HepG2 (cell line): ENCODE measurements at regions not wholly inside any gene's neighbourhood (a gene's known extent, or its start where the extent isn't known, plus 50 kb on each side); places are given as distances from the start of the nearest gene placed in this dataset.

ENCODE experiments used
- ATAC-seq: fragments of 200-7000 bp; cut with Tn5 transposase; 3 replicates; pipeline ENCODE4 v1.9.1; 2020; ENCODE audit warnings: mild to moderate bottlenecking, moderate library complexity
- BruUV-seq: library from RNA; stranded (reverse); fragments of 400-500 nt; replicated peaks from 2 replicates; lab custom pipeline; 2021; lab: Mats Ljungman, UMichigan
- CTCF ChIA-PET: fragments of 300-600 bp; formaldehyde crosslinking; extraction: SDS; loops from one replicate; lab custom pipeline; 2021; ENCODE audit warnings: low total read pairs, inconsistent platforms, low intra/inter-chr PET ratio; lab: Yijun Ruan, JAX
- POLR2A ChIA-PET: fragments of 350-600 bp; sonication (Branson Sonifier 250); formaldehyde crosslinking; loops from one replicate; lab custom pipeline; 2020; ENCODE audit warnings: antibody characterized with exemption, inconsistent platforms; lab: Yijun Ruan, JAX
- DNase-seq: peaks from one replicate; pipeline ENCODE4 v3.0.0-alpha.2; 2015; ENCODE audit warnings: low spot score
- FAIRE-seq: peaks from 3 replicates; lab custom pipeline; 2011; peaks lifted over from hg19 to GRCh38; lab: Jason Lieb, UNC
- H2AFZ ChIP-seq: one replicate; pipeline ENCODE4 v1.6.1; 2011; ENCODE audit warnings: low read length, inconsistent platforms
- H3K27ac ChIP-seq: fragments of 300-600 bp; 3 replicates; pipeline ENCODE4 v1.8.0; 2011; ENCODE audit warnings: mixed run types, mild to moderate bottlenecking, mixed read lengths, low read length, inconsistent platforms; ENCODE audit not compliant: insufficient read depth; ENCODE audit errors: extremely low read length
- H3K27me3 ChIP-seq, 2 experiments: fragments of 200-600 bp in 1 of 2; 2 replicates in 1 of 2; 3 replicates in 1 of 2; pipeline versions ENCODE4 v1.6.0 to v1.8.0; 2011; ENCODE audit warnings: low read length in 2 of 2, mild to moderate bottlenecking in 2 of 2, moderate library complexity in 2 of 2, inconsistent platforms in 1 of 2; ENCODE audit not compliant: insufficient read depth in 2 of 2, control insufficient read depth in 1 of 2
- H3K36me3 ChIP-seq, 2 experiments: fragments of 200-600 bp in 1 of 2; replicated peaks in 1 of 2; 2 replicates in 1 of 2; 3 replicates in 1 of 2; pipeline versions ENCODE4 v1.5.1 to v1.8.0; 2011; ENCODE audit warnings: low read length in 2 of 2, inconsistent platforms in 1 of 2; ENCODE audit not compliant: insufficient read depth in 2 of 2, control insufficient read depth in 1 of 2
- H3K4me1 ChIP-seq: 2 replicates; pipeline ENCODE4 v1.5.1; 2012; ENCODE audit warnings: low read length, inconsistent platforms; ENCODE audit not compliant: insufficient read depth
- H3K4me2 ChIP-seq: 2 replicates; pipeline ENCODE4 v1.6.0; 2011; ENCODE audit warnings: low read depth, low read length, inconsistent platforms
- H3K4me3 ChIP-seq, 3 experiments: fragments of 200-600 bp in 1 of 3; sonication (generic), shearing (Covaris generic) in 1 of 3; replicated peaks in 1 of 3; 2 replicates each; pipeline ENCODE4 v1.5.1; 2011 to 2016; ENCODE audit warnings: low read length in 3 of 3, inconsistent platforms in 2 of 3, low read depth in 2 of 3, mild to moderate bottlenecking in 2 of 3, control low read depth in 1 of 3, mixed read lengths in 1 of 3; ENCODE audit not compliant: insufficient read depth in 1 of 3
- H3K79me2 ChIP-seq: one replicate; pipeline ENCODE4 v1.6.1; 2011; ENCODE audit warnings: low read length, inconsistent platforms; ENCODE audit not compliant: insufficient read depth
- H3K9ac ChIP-seq: 2 replicates; pipeline ENCODE4 v1.6.0; 2011; ENCODE audit warnings: mild to moderate bottlenecking, low read depth, low read length, inconsistent platforms; ENCODE audit not compliant: insufficient read depth
- H3K9me3 ChIP-seq: 2 replicates; pipeline ENCODE4 v1.5.1; 2012; ENCODE audit warnings: mild to moderate bottlenecking, low read length
- H4K20me1 ChIP-seq: 2 replicates; pipeline ENCODE4 v1.6.0; 2011; ENCODE audit warnings: inconsistent platforms, mild to moderate bottlenecking, low read length, moderate library complexity; ENCODE audit not compliant: insufficient read depth
- ARID2 ChIP-seq: sonication (generic); formaldehyde crosslinking; IDR thresholded peaks from 2 replicates; pipeline ENCODE4 v1.8.1; 2022; ENCODE audit warnings: mild to moderate bottlenecking, missing genetic modification reagents, borderline replicate concordance
- BRCA1 ChIP-seq: sonication (generic); formaldehyde crosslinking; IDR thresholded peaks from 2 replicates; pipeline ENCODE4 v1.4.0; 2020; ENCODE audit warnings: missing genetic modification reagents
- ZMYM4 ChIP-seq: sonication (generic); formaldehyde crosslinking; IDR thresholded peaks from 2 replicates; pipeline ENCODE4 v1.8.1; 2023; ENCODE audit warnings: mild to moderate bottlenecking, missing genetic modification reagents
- ZNF12 ChIP-seq: sonication (generic); formaldehyde crosslinking; IDR thresholded peaks from 2 replicates; pipeline ENCODE4 v1.5.0; 2020; ENCODE audit warnings: missing genetic modification reagents
- ZNF501 ChIP-seq: sonication (generic); formaldehyde crosslinking; IDR thresholded peaks from 2 replicates; pipeline ENCODE4 v1.5.1; 2020; ENCODE audit warnings: mild to moderate bottlenecking, moderate library complexity, missing genetic modification reagents
- ZNF569 ChIP-seq: sonication (generic); formaldehyde crosslinking; IDR thresholded peaks from 2 replicates; pipeline ENCODE4 v1.5.0; 2020; ENCODE audit warnings: mild to moderate bottlenecking, missing genetic modification reagents, moderate library complexity, borderline replicate concordance
- ZNF589 ChIP-seq: sonication (generic); formaldehyde crosslinking; conservative IDR thresholded peaks from 2 replicates; pipeline ENCODE4 v1.8.0; 2022; ENCODE audit warnings: mild to moderate bottlenecking, moderate library complexity, missing genetic modification reagents
- in situ Hi-C: cut with HindIII; loops from 2 replicates; pipeline ENCODE4 v1.10.0; 2017; ENCODE audit warnings: low pct_unique_long_range_greater_than_20kb; ENCODE audit not compliant: extremely low pct_ligation_motif_present
- intact Hi-C: fragments of 100-400 bp; cut with micrococcal nuclease; formaldehyde crosslinking; loops from one replicate; pipeline ENCODE4 v1.10.0; 2022; ENCODE audit not compliant: unreplicated experiment
- TF ChIP-seq, protein P1 (sequence below): sonication (generic); formaldehyde crosslinking; IDR thresholded peaks from 2 replicates; pipeline ENCODE4 v1.4.0; 2020; ENCODE audit warnings: mild to moderate bottlenecking, missing genetic modification reagents

DNA sequence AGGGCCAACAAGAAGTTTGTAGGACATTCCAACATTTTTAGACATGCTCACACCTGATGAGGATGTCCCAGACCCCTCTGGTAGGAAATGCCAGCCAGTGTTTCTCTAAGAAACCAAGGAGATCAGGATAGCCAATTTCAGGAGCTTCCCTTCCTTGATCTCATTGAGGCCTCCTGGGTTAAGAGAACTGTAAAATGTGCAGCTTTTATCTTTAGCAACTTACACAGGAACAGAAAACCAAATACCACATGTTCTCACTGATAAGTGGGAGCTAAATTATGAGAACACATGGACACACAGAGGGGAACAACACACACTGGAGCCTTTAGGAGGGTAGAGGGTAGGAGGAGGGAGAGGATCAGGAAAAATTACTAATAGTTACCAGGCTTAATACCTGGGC lies 99.6 kb upstream of the MAP2 start:
- no peaks in the 10 kb centered on the region for H3K79me2 ChIP-seq
- no peak overlapping the region for H3K4me3 ChIP-seq
- H3K27ac ChIP-seq: no peak overlapping the region
- no peak overlapping the region for H3K9ac ChIP-seq
- no peak overlapping the region for H2AFZ ChIP-seq
- FAIRE-seq: no peak
- no peak overlapping the region for H3K4me2 ChIP-seq
- POLR2A ChIA-PET: no interaction called here
- TF ChIP-seq, protein P1, sequence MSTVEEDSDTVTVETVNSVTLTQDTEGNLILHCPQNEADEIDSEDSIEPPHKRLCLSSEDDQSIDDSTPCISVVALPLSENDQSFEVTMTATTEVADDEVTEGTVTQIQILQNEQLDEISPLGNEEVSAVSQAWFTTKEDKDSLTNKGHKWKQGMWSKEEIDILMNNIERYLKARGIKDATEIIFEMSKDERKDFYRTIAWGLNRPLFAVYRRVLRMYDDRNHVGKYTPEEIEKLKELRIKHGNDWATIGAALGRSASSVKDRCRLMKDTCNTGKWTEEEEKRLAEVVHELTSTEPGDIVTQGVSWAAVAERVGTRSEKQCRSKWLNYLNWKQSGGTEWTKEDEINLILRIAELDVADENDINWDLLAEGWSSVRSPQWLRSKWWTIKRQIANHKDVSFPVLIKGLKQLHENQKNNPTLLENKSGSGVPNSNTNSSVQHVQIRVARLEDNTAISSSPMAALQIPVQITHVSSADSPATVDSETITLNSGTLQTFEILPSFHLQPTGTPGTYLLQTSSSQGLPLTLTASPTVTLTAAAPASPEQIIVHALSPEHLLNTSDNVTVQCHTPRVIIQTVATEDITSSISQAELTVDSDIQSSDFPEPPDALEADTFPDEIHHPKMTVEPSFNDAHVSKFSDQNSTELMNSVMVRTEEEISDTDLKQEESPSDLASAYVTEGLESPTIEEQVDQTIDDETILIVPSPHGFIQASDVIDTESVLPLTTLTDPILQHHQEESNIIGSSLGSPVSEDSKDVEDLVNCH (CRISPR knock-in tag): no peak
- TF ChIP-seq ZNF589 (no peak), ZMYM4 (CRISPR knock-in tag) (no peak), BRCA1 (CRISPR knock-in tag) (no peak), ZNF12 (no peak), ZNF501 (CRISPR knock-in tag) (no peak), ARID2 (CRISPR knock-in tag) (no peak), ZNF569 (CRISPR knock-in tag) (no peak)
- TF ChIP-seq, all 625 proteins: peak for 0
- Histone ChIP-seq H4K20me1 (no peaks in the 10 kb centered on the region), H3K4me1 (no peaks in the 10 kb centered on the region), H3K27me3 (no peaks in the 10 kb centered on the region), H3K9me3 (no peaks in the 10 kb centered on the region), H3K36me3 (no peaks in the 10 kb centered on the region)
- DNase-seq (no peak), ATAC-seq (no peak)
- CTCF ChIA-PET: no interaction called here
- in situ Hi-C loops (no loop called here), intact Hi-C loops (no loop called here)
- no TSS peak for BruUV-seq
